H1 (cell line): ENCODE measurements at regions not wholly inside any gene's neighbourhood (a gene's known extent, or its start where the extent isn't known, plus 50 kb on each side); places are given as distances from the start of the nearest gene placed in this dataset.
"Not testable (repeated sequence)": the region's sequence is repeated elsewhere in the genome, so short reads cannot be mapped to it uniquely, and the experiment has no call there.

Source experiments
- CTCF ChIA-PET: fragments of 300-600 bp; sonication (Branson Sonifier 250); formaldehyde crosslinking; loops from one replicate; lab custom pipeline; 2021; ENCODE audit not compliant: partially characterized antibody; lab: Charles Lee
- POLR2A ChIA-PET: fragments of 300-600 bp; sonication (Branson Sonifier 250); formaldehyde crosslinking; loops from one replicate; lab custom pipeline; 2021; ENCODE audit warnings: inconsistent platforms; ENCODE audit not compliant: partially characterized antibody; lab: Charles Lee
- DNase-seq, 2 experiments: peaks; one replicate each; pipeline versions ENCODE4 v3.0.0 to v3.0.0-alpha.2; 2010 to 2022; ENCODE audit warnings: low spot score in 2 of 2, low read depth in 1 of 2, mixed read lengths in 1 of 2
- FAIRE-seq: peaks from 2 replicates; lab custom pipeline; 2011; peaks lifted over from hg19 to GRCh38; lab: Jason Lieb, UNC
- H2AFZ ChIP-seq: 2 replicates; pipeline ENCODE4 v1.8.1; 2012; ENCODE audit warnings: low read length, inconsistent platforms
- H2AK5ac ChIP-seq: 2 replicates; pipeline ENCODE4 v1.6.1; 2013; ENCODE audit warnings: low read depth, low read length
- H2BK120ac ChIP-seq: replicated peaks from 2 replicates; pipeline ENCODE3; 2013; ENCODE audit warnings: low read depth, low read length, inconsistent platforms
- H2BK12ac ChIP-seq: 2 replicates; pipeline ENCODE4 v1.6.1; 2013; ENCODE audit warnings: low read depth, low read length
- H2BK15ac ChIP-seq: 2 replicates; pipeline ENCODE4 v1.6.1; 2013; ENCODE audit warnings: low read length
- H2BK20ac ChIP-seq: 2 replicates; pipeline ENCODE4 v1.6.1; 2013; ENCODE audit warnings: low read length
- H2BK5ac ChIP-seq: 2 replicates; pipeline ENCODE4 v1.6.1; 2013; ENCODE audit warnings: low read depth, low read length
- H3K14ac ChIP-seq: 2 replicates; pipeline ENCODE4 v1.6.1; 2013; ENCODE audit warnings: inconsistent platforms; ENCODE audit not compliant: insufficient read length
- H3K18ac ChIP-seq: 2 replicates; pipeline ENCODE4 v1.6.1; 2013; ENCODE audit warnings: low read length; ENCODE audit errors: extremely low read depth
- H3K23ac ChIP-seq: 2 replicates; pipeline ENCODE4 v1.6.1; 2013; ENCODE audit warnings: inconsistent platforms; ENCODE audit not compliant: insufficient read length
- H3K23me2 ChIP-seq: 2 replicates; pipeline ENCODE4 v1.6.1; 2013; ENCODE audit warnings: low read depth, low read length
- H3K27ac ChIP-seq: 2 replicates; pipeline ENCODE4 v1.6.1; 2011; ENCODE audit warnings: low read depth, low read length, inconsistent platforms
- H3K27me3 ChIP-seq, 4 experiments: replicated peaks in 1 of 4; 1 replicate in 1 of 4; 2 replicates in 3 of 4; pipeline versions ENCODE4 v1.6.1 to v1.8.1; 2011 to 2013; ENCODE audit warnings: low read length in 3 of 4, mild to moderate bottlenecking in 3 of 4, inconsistent platforms in 2 of 4, mixed read lengths in 2 of 4, moderate library complexity in 1 of 4; ENCODE audit not compliant: control insufficient read depth in 3 of 4, insufficient read depth in 3 of 4; ENCODE audit errors: extremely low read depth in 1 of 4
- H3K36me3 ChIP-seq, 4 experiments: 2 replicates each; pipeline versions ENCODE4 v1.6.1 to v1.8.1; 2011 to 2013; ENCODE audit warnings: mild to moderate bottlenecking in 4 of 4, low read length in 3 of 4, moderate library complexity in 2 of 4, control low read depth in 1 of 4, inconsistent platforms in 1 of 4; ENCODE audit not compliant: insufficient read depth in 4 of 4, control insufficient read depth in 2 of 4
- H3K4ac ChIP-seq: replicated peaks from 2 replicates; pipeline ENCODE3; 2013; ENCODE audit warnings: low read length, low read depth, mixed read lengths, inconsistent platforms; ENCODE audit not compliant: insufficient read length
- H3K4me1 ChIP-seq, 4 experiments: replicated peaks in 1 of 4; 1 replicate in 1 of 4; 2 replicates in 3 of 4; pipeline versions ENCODE4 v1.6.1 to v1.8.1; 2011 to 2013; ENCODE audit warnings: low read length in 3 of 4, inconsistent platforms in 2 of 4, mixed read lengths in 1 of 4; ENCODE audit not compliant: insufficient read depth in 4 of 4, control insufficient read depth in 3 of 4
- H3K4me2 ChIP-seq, 2 experiments: 2 replicates each; pipeline versions ENCODE4 v1.6.1 to v1.8.1; 2011 to 2013; ENCODE audit warnings: low read depth in 2 of 2, low read length in 2 of 2, control low read depth in 1 of 2, inconsistent platforms in 1 of 2, mild to moderate bottlenecking in 1 of 2; ENCODE audit not compliant: insufficient read depth in 1 of 2
- H3K4me3 ChIP-seq, 4 experiments: fragments of 200-600, 300-600 bp in 1 of 4; sonication (generic), shearing (Covaris generic), sonication (Bioruptor Twin) in 1 of 4; 2 replicates each; pipeline versions ENCODE4 v1.5.1 to v1.8.1; 2011 to 2016; ENCODE audit warnings: low read length in 4 of 4, low read depth in 3 of 4, control low read depth in 2 of 4, inconsistent platforms in 2 of 4, mild to moderate bottlenecking in 2 of 4, mixed read lengths in 1 of 4, moderate library complexity in 1 of 4; ENCODE audit not compliant: insufficient read depth in 2 of 4; ENCODE audit errors: extremely low read depth in 1 of 4
- H3K56ac ChIP-seq: replicated peaks from 2 replicates; pipeline ENCODE3; 2013; ENCODE audit warnings: low read depth, mild to moderate bottlenecking, mixed read lengths, low read length, inconsistent platforms; ENCODE audit not compliant: insufficient read length
- H3K79me1 ChIP-seq: 2 replicates; pipeline ENCODE4 v1.6.1; 2013; ENCODE audit warnings: low read depth, low read length, control low read depth
- H3K79me2 ChIP-seq, 2 experiments: 2 replicates each; pipeline versions ENCODE4 v1.6.1 to v1.8.1; 2012 to 2013; ENCODE audit warnings: low read length in 2 of 2, mild to moderate bottlenecking in 2 of 2, inconsistent platforms in 1 of 2; ENCODE audit not compliant: insufficient read depth in 2 of 2, control insufficient read depth in 1 of 2
- H3K9ac ChIP-seq, 4 experiments: replicated peaks in 1 of 4; 1 replicate in 1 of 4; 2 replicates in 3 of 4; pipeline versions ENCODE4 v1.6.1 to v1.8.1; 2011 to 2013; ENCODE audit warnings: low read depth in 3 of 4, low read length in 3 of 4, control low read depth in 2 of 4, mild to moderate bottlenecking in 2 of 4, moderate library complexity in 2 of 4, inconsistent platforms in 1 of 4; ENCODE audit errors: extremely low read depth in 1 of 4
- H3K9me3 ChIP-seq, 2 experiments: 2 replicates each; pipeline versions ENCODE4 v1.6.1 to v1.8.1; 2012 to 2013; ENCODE audit warnings: mild to moderate bottlenecking in 2 of 2, moderate library complexity in 2 of 2, control low read depth in 1 of 2, inconsistent platforms in 1 of 2, low read depth in 1 of 2, low read length in 1 of 2, mixed read lengths in 1 of 2; ENCODE audit not compliant: insufficient read depth in 2 of 2
- H4K20me1 ChIP-seq, 2 experiments: replicated peaks in 1 of 2; 2 replicates each; pipeline versions ENCODE3 to v1.8.1; 2011 to 2013; ENCODE audit warnings: inconsistent platforms in 2 of 2, low read length in 2 of 2, mild to moderate bottlenecking in 1 of 2; ENCODE audit not compliant: insufficient read depth in 2 of 2, control insufficient read depth in 1 of 2
- H4K5ac ChIP-seq: 2 replicates; pipeline ENCODE4 v1.6.1; 2013; ENCODE audit warnings: low read length, low read depth, mixed read lengths, inconsistent platforms; ENCODE audit not compliant: insufficient read length
- H4K8ac ChIP-seq: 2 replicates; pipeline ENCODE4 v1.8.0; 2013; ENCODE audit warnings: mild to moderate bottlenecking, moderate library complexity, low read length, inconsistent platforms; ENCODE audit not compliant: insufficient read depth; ENCODE audit errors: extremely low read depth
- H4K91ac ChIP-seq: replicated peaks from 2 replicates; pipeline ENCODE3; 2013; ENCODE audit warnings: low read length, mixed read lengths, inconsistent platforms; ENCODE audit not compliant: insufficient read length
- E2F6 ChIP-seq: IDR thresholded peaks from 2 replicates; pipeline ENCODE4 v1.6.1; 2012; ENCODE audit warnings: inconsistent platforms
- HDAC6 ChIP-seq: IDR thresholded peaks from one replicate; pipeline ENCODE4 v1.7.1; 2012; ENCODE audit warnings: low read depth, mild to moderate bottlenecking, inconsistent platforms, low read length, moderate library complexity
- MAX ChIP-seq: IDR thresholded peaks from 2 replicates; pipeline ENCODE4 v1.6.1; 2012; ENCODE audit warnings: inconsistent platforms
- WGBS, 2 experiments: shearing (Covaris generic) in 1 of 2; methylation state at CpG; one replicate each; pipeline versions ENCODE4 v1.1.6 to v1.1.7; 2013 to 2015; ENCODE audit warnings: low lambda C conversion rate in 2 of 2, mixed read lengths in 2 of 2, inconsistent platforms in 1 of 2, low coverage in 1 of 2, missing lambda C conversion rate in 1 of 2; ENCODE audit not compliant: insufficient replicate concordance in 2 of 2, insufficient coverage in 1 of 2, insufficient read length in 1 of 2; ENCODE audit errors: extremely low coverage in 1 of 2, missing lambda C conversion rate in 1 of 2; 5-methylcytosine and 5-hydroxymethylcytosine counted together
- TF ChIP-seq, protein P1 (sequence below): IDR thresholded peaks from 2 replicates; pipeline ENCODE4 v1.6.1; 2012; ENCODE audit warnings: low read length, inconsistent platforms

GRCh38 chr3:165981318-165981717 is 144.1 kb upstream of the BCHE start (continued):
- TF ChIP-seq E2F6: no peak
- TF ChIP-seq MAX: no peak
- TF ChIP-seq, protein P1, sequence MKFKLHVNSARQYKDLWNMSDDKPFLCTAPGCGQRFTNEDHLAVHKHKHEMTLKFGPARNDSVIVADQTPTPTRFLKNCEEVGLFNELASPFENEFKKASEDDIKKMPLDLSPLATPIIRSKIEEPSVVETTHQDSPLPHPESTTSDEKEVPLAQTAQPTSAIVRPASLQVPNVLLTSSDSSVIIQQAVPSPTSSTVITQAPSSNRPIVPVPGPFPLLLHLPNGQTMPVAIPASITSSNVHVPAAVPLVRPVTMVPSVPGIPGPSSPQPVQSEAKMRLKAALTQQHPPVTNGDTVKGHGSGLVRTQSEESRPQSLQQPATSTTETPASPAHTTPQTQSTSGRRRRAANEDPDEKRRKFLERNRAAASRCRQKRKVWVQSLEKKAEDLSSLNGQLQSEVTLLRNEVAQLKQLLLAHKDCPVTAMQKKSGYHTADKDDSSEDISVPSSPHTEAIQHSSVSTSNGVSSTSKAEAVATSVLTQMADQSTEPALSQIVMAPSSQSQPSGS: no peak
- TF ChIP-seq HDAC6: no peak
- TF ChIP-seq, all 59 proteins: peak for 0

- H3K9ac ChIP-seq, H3K4me1 ChIP-seq, H3K79me1 ChIP-seq, H3K56ac ChIP-seq, DNase-seq, H4K91ac ChIP-seq, H2BK12ac ChIP-seq, H3K14ac ChIP-seq, H3K27me3 ChIP-seq, H3K79me2 ChIP-seq, H3K27ac ChIP-seq, H4K5ac ChIP-seq, CTCF ChIA-PET, H3K9me3 ChIP-seq, H3K36me3 ChIP-seq, H2AK5ac ChIP-seq, H2BK15ac ChIP-seq, FAIRE-seq, H3K4ac ChIP-seq, H2BK20ac ChIP-seq, H4K20me1 ChIP-seq, H2BK120ac ChIP-seq, H2AFZ ChIP-seq, H3K23ac ChIP-seq, H3K18ac ChIP-seq, H3K4me2 ChIP-seq, H3K4me3 ChIP-seq, H3K23me2 ChIP-seq, H2BK5ac ChIP-seq, POLR2A ChIA-PET, H4K8ac ChIP-seq: not testable (repeated sequence)
- 93% methylated on average over 3 of the region's 3 CpGs; no CpG with 5 or more reads in 1 of the 2 experiments for WGBS, 2 experiments
These were observed 123.6 kb upstream of the BCHE start for GRCh38 chr3:165960825-165961224.
